NCI-H460 (cell line): ENCODE measurements at regions not wholly inside any gene's neighbourhood (a gene's known extent, or its start where the extent isn't known, plus 50 kb on each side); places are given as distances from the start of the nearest gene placed in this dataset.

Source experiments
- DNase-seq: peaks from one replicate; pipeline ENCODE4 v3.0.0-alpha.2; 2016; ENCODE audit warnings: low read depth; ENCODE audit errors: extremely low read depth

- no peak for DNase-seq
These were observed 146.6 kb upstream of the MRPS22 start for GRCh38 chr3:139197251-139197650.

- no peak for DNase-seq
These were observed 145.6 kb upstream of the MRPS22 start for GRCh38 chr3:139198186-139198585.

DNA sequence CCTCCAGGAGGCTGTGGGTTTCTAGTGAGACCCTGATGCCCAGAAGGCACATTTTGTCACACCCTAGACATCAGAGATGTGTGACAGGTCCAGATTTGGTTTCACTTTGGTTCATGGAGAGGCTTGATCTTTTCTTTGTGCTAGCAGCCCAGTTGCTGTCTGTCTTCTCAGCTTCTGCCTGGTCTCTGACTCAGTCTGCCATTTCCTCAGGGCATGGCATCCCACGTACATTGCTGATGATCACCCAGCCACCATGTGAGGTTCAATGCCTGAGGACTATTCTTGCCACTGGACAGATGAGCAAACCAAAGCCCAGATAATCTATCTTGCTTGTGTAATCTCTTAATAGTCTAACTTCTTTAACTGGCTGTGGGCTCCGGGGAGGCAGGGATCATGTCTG is 144.9 kb upstream of the MRPS22 start:
- DNase-seq: no peak

- no peak for DNase-seq
These were observed 144.3 kb upstream of the MRPS22 start for GRCh38 chr3:139199421-139200010.

DNA sequence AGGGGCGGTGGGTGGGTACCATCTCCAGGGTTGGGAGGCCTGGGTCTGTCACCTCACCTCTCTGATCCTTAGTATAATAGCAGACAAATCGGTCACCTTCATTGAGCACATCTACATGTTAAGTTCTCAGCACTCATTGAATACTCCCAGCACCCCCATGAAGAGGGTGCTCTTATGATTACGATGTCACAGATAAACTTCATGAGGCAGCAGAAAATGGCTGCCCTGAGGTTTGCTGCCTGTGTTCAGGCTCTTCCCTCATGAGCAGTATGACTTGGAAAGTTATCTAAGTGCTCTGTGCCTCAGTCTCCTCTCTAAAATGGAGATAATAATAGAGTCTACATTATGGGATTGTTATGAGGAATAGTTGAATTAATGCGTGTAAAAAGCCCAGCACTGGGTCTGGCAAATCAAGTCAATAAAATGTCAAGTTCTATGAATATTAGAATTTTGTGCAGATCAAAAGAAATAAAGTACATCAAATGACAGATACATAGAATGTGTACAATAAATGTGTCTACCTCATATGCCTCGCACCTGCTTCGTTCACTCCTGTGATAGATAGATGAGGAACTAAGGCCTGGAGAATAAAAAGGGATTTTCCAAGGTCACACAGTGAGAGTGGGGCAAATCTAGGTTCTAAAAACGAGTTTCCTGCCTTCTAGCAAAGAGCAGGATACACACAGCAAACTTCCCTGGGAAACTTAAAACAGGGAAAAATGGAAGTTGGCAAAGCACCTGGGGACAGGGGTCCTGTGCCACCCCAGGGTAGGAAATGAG is 142.2 kb upstream of the MRPS22 start:
- no peak for DNase-seq

DNA sequence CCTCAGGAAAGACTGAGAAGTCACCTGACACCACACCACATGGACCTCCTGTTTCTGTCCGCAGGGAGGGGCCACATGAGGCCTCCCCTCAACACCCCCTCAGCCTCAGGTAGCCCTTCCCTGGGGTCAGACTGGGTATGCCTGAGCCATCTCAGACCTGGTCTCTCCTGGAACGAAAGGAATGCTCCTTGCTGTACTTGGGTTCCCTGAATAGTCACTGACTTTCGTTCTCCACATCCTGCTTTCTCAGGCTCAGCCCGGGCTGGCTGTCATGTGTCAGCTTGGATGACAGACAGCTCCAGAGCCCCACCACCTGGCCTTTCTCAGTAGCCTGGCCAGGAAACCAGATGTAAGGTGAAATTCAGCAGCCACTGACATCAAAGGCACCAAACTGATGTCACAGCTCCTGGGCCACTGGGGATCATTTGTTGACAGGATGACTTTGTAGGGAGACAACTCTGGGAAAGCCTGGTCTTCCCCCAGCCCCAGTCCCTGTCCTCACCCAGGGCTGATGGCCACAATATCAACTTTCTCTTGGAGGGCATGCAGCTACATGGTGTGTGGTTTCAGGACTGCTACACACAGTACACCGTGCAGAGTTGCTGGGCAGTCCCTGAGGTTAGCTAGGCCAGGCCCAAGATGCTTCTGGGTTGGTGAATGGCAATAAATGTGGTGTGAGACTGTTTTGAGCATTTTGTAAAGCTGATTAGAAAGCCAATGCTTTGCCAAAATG is 141.4 kb upstream of the MRPS22 start:
- no peak for DNase-seq

- no peak for DNase-seq
These were observed 140.9 kb upstream of the MRPS22 start for GRCh38 chr3:139202959-139203349.

DNA sequence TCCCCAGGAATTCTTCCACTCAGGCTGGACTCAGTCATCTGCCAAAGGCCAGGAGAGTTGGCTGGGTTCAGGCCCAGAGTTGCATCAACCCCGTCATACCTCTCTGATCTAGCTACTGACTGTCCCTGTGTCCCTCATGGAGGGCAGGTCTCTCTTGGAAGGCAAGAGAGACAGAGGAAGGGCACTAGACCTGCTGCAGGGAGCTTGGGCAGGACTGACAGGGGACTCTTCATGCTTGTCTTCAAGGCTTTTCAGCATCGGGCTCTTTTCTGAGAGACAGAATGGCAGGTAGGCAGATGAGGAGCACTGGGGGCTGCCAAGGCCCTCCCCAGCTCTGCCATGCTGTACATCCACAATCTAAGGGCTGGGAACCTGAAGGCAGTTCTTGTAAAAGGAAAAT is 140.1 kb upstream of the MRPS22 start:
- DNase-seq: no peak

DNA sequence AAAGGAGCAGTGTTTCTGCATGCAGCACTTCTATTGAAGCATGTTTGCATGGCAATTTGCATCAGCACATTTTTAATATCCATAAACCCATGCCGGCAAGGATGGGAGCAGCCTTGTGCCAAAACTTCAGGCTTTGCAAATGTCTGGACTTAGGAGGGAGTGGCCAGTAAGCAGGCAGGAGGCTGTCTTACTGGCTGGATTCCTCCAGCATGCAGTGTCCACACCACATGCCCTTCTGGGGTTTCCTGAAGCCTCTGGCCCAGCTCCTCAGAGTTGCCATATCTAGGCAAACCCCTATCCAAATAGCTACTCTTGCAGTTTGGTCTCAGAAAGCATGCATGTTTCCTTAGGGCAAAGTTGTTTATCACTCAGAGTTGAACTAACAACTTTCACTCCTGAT is 139.1 kb upstream of the MRPS22 start:
- no peak for DNase-seq

GRCh38 chr3:139213936-139214335 is 129.9 kb upstream of the MRPS22 start:
- no peak for DNase-seq

DNA sequence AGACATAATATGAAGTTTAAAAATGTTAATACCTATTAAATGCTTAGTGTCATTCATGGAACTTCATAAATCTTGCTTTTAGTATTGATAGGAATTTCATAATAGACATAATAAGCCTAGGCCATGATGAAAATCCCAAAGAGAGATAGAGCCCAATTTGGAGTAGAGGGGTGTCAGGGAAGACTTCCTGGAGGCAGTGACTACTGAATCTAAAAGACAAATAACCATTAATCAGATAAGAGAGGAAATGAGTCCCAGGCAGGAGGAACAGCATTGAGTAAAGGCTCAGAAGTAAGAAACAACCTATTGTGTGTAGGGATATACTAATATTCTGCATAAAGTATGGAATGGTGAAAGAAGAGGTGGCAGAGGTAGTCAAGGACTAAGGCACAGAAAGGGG is 126.9 kb upstream of the MRPS22 start:
- DNase-seq: no peak

GRCh38 chr3:139217633-139218032 is 126.2 kb upstream of the MRPS22 start:
- no peak for DNase-seq

- no peak for DNase-seq
These were observed 125.8 kb upstream of the MRPS22 start for GRCh38 chr3:139218046-139218445.

DNA sequence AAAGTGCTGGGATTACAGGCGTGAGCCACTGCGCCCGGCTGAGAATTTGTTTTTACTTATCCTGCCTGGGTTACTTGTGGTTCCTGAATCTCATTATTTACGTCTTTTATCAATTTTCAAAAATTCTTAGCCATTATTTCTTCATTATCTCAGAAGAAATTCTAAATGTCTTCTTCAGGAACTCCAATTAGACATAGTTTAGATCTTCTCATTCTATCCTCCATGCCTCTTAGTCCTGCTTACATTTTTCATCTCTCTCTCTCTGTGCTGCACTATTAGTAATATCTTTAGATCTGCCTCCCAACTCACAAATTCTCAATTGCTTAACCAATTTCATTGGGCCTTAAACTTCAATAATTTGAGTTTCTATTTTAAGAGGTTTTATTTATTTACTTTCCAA is 124.4 kb upstream of the MRPS22 start:
- no peak for DNase-seq

GRCh38 chr3:139222100-139222657 is 121.6 kb upstream of the MRPS22 start:
- DNase-seq: no peak

- no peak for DNase-seq
These were observed 118.3 kb upstream of the MRPS22 start for GRCh38 chr3:139225548-139225947.

- no peak for DNase-seq
These were observed 117.1 kb upstream of the MRPS22 start for GRCh38 chr3:139226731-139227130.

- no peak for DNase-seq
These were observed 116.7 kb upstream of the MRPS22 start for GRCh38 chr3:139227165-139227564.

GRCh38 chr3:139227827-139228226 is 116.0 kb upstream of the MRPS22 start:
- DNase-seq: no peak

GRCh38 chr3:139230391-139230790 is 113.4 kb upstream of the MRPS22 start:
- no peak for DNase-seq

GRCh38 chr3:139231555-139232281 is 112.1 kb upstream of the MRPS22 start:
- no peak for DNase-seq
